ENCODE measurements at regions not wholly inside any gene's neighbourhood (a gene's known extent, or its start where the extent isn't known, plus 50 kb on each side); places are given as distances from the start of the nearest gene placed in this dataset.
"Not testable (repeated sequence)": the region's sequence is repeated elsewhere in the genome, so short reads cannot be mapped to it uniquely, and the experiment has no call there.

DNA sequence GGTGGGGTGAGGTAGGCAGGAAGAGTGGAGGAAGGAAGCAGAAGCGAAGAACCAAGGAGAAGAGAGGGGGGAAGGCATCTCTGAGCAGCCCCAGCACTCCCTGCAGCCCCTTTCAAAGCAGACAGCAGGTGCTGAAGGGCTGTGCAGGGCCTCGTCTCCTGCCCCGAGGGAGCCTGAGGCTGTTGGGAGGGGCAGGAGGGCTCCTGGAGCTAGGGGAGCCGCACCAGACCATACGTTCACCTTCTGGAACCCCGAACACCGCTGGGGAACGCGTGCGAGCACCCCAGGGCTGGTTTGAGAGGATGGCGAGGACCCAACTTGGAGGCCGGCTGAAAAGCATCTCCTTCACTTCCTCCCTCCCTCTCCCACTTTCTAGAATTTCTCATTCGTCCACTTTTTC, 259.8 kb downstream of the FAM43A start:
- H3K4me3 ChIP-seq (replicated peaks; ENCODE audit: low read depth, low read length): no peak overlapping the region
- TF ChIP-seq, protein P1, sequence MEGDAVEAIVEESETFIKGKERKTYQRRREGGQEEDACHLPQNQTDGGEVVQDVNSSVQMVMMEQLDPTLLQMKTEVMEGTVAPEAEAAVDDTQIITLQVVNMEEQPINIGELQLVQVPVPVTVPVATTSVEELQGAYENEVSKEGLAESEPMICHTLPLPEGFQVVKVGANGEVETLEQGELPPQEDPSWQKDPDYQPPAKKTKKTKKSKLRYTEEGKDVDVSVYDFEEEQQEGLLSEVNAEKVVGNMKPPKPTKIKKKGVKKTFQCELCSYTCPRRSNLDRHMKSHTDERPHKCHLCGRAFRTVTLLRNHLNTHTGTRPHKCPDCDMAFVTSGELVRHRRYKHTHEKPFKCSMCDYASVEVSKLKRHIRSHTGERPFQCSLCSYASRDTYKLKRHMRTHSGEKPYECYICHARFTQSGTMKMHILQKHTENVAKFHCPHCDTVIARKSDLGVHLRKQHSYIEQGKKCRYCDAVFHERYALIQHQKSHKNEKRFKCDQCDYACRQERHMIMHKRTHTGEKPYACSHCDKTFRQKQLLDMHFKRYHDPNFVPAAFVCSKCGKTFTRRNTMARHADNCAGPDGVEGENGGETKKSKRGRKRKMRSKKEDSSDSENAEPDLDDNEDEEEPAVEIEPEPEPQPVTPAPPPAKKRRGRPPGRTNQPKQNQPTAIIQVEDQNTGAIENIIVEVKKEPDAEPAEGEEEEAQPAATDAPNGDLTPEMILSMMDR (IDR thresholded peaks at IDR 0.05; ENCODE audit: low read length, missing control alignments): no peak
- no peak for DNase-seq (ENCODE audit: low read depth)

DNA sequence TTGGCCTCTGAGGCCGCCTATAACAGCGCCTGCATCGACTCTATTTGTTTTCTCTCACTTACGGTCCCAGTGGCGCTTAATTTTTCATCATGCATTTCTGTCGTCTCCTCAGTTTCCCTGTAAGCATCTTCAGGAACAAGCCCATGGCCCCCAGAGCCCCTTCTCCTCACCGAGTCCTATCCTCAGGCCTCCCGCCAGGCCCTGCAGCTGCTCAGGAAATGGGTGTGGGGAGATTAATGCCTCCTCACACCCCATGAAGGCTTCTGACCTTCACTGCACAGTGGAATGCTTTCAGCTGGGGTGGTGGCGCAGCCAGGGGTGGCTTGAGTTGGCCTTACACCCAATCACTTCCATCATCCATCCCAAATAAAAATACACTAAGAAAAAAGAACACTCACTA, 260.4 kb downstream of the FAM43A start:
- TF ChIP-seq, protein P1 (IDR thresholded peaks at IDR 0.05; ENCODE audit: low read length, missing control alignments): no peak
- DNase-seq (ENCODE audit: low read depth): no peak
- H3K4me3 ChIP-seq (replicated peaks; ENCODE audit: low read depth, low read length): no peak overlapping the region

DNA sequence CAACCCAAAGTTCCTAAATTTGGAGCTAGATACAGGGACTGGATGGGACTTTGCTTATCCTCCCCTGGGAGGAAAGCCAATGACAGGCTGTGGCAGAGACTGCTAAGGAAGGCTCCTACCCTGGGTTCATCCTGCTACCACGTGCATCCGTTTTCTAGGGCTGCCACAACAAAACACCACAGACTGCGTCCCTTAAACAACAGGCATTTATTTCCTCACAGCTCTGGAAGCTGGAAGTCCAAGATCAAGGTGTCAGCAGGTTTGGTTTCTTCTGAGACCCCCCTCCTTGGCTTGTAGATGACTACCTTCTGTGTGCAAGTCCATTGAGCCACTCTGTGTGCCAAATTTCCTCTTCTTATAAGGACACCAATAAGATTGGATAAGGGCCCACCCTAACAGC, 263.9 kb downstream of the FAM43A start:
- TF ChIP-seq, protein P1 (IDR thresholded peaks at IDR 0.05; ENCODE audit: low read length, missing control alignments): no peak
- no peak for DNase-seq (ENCODE audit: low read depth)
- no peak overlapping the region for H3K4me3 ChIP-seq (replicated peaks; ENCODE audit: low read depth, low read length)

DNA sequence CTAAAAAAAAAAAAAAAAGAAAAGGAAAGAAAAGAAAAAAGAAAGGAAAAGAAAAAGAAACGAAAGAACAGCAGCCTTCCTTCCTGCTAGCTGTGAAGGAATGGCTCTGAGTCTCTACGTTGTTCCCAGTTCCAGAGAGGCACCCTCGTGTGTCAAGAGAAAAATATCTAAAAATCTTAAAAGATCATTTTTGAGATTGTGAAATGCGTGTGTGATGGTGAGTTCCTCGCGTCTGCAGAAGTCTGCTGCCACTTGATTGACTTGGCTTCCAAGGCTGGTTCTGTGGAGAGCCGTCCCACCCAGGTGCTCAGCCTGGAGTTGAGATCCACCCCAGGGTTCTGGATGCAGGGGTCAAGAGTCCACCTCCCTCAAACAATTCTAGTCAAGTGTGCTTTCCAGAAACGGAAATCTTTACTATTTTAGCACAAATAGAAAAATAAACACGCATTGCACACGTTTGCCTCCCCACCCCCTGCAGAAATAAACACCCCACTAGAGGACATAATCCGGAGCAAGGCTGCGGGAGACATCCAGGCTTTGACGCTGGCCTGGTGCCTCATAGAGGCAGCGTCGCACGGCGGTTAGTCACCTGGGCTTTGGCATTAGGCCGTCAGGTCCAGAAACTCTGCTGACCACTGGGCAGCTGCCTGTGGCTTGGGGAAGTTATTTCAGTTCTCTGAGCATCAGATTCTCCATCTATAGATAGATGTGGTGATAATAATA, 265.4 kb downstream of the FAM43A start:
- H3K4me3 ChIP-seq (replicated peaks; ENCODE audit: low read depth, low read length): no peak overlapping the region
- no peak for DNase-seq (ENCODE audit: low read depth)
- TF ChIP-seq, protein P1 (IDR thresholded peaks at IDR 0.05; ENCODE audit: low read length, missing control alignments): no peak

DNA sequence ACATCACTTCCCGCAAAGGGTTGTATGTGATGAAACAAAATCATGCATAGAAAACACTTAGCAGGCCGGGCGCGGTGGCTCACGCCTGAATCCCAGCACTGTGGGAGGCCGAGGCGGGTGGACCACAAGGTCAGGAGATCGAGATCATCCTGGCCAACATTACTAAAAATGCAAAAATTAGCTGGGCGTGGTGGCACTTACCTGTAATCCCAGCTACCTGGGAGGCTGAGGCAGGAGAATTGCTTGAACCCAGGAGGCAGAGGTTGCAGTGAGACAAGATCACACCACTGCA, 265.9 kb downstream of the FAM43A start:
- DNase-seq (ENCODE audit: low read depth): not testable (repeated sequence)

DNA sequence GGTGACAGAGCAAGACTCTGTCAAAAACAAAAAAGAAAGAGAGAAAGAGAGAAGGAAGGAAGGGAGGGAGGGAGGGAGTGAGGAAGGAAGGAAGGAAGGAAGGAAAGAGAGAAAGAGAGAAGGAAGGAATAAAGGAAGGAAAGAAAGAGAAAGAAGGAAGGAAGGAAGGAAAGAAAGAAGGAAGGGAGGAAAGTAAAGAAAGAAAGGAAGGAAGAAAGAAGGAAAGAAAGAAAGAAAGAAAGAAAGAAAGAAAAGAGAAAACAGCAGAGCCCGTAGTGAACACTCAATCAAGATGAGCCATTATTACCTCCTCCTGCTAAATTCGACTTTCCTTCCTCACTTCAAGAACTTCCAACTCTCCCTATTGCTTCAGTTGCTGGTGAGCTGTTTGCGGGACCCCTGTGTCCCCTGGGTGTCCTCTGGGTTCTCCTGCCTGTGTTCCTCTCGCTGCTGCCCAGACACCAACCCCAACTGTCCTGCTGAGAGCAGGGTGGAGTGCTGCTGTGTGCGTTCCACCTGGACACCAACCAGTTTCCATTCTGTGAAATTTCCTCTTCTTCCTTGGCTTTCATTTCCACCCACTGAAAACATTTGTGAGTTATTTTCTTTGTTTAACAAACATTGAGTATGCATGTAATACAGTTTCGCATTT, 266.4 kb downstream of the FAM43A start:
- TF ChIP-seq, protein P1 (IDR thresholded peaks at IDR 0.05; ENCODE audit: low read length, missing control alignments): no peak
- H3K4me3 ChIP-seq (replicated peaks; ENCODE audit: low read depth, low read length): no peak overlapping the region
- DNase-seq (ENCODE audit: low read depth): no peak

More for the DNA sequence above, 265.9 kb downstream of the FAM43A start:
- H3K4me3 ChIP-seq (replicated peaks; ENCODE audit: low read depth, low read length): not testable (repeated sequence)

DNA sequence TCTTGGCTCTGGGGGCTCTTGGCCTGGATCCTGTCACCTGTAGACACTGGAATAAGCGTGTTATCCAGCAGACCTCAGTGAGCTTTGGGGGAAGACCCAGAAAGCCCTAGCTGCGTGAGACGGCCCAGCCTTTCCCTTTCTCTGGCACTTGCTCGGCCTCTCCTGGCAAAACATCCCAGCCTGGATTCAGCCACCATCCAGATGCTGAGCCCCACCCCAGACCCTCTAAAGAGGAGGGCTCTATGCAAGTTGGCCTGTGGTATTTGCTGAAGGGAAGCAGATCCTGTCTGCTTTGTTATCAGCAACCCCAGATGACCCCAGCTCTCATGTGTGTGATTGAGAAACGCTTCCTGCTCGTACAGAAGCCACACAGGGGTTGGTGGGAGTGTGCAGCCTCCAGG, 267.2 kb downstream of the FAM43A start:
- DNase-seq (ENCODE audit: low read depth): no peak
- TF ChIP-seq, protein P1 (IDR thresholded peaks at IDR 0.05; ENCODE audit: low read length, missing control alignments): no peak
- H3K4me3 ChIP-seq (replicated peaks; ENCODE audit: low read depth, low read length): no peak overlapping the region

All from fibroblast of pulmonary artery (primary cell).